GM12874 (cell line): ENCODE measurements at regions not wholly inside any gene's neighbourhood (a gene's known extent, or its start where the extent isn't known, plus 50 kb on each side); places are given as distances from the start of the nearest gene placed in this dataset.

Experiments
- CTCF ChIP-seq: IDR thresholded peaks from 2 replicates; pipeline ENCODE4 v1.5.1; 2011; ENCODE audit warnings: low read depth, mild to moderate bottlenecking, control low read depth, low read length, moderate library complexity; ENCODE audit not compliant: insufficient read depth

- TF ChIP-seq CTCF = no peak
Observed at GRCh38 chr20:60788070-60788469, 464.0 kb upstream of the CDH4 start.

- no peak for TF ChIP-seq CTCF
Observed at GRCh38 chr20:60789399-60789798, 462.7 kb upstream of the CDH4 start.

GRCh38 chr20:60791823-60792222, 460.2 kb upstream of the CDH4 start:
- TF ChIP-seq CTCF = no peak

GRCh38 chr20:60792941-60793340, 459.1 kb upstream of the CDH4 start:
- no peak for TF ChIP-seq CTCF

GRCh38 chr20:60794674-60795073, 457.4 kb upstream of the CDH4 start:
- no peak for TF ChIP-seq CTCF

- TF ChIP-seq CTCF = no peak
Observed at GRCh38 chr20:60795651-60796050, 456.4 kb upstream of the CDH4 start.

GRCh38 chr20:60800185-60800584, 451.9 kb upstream of the CDH4 start:
- TF ChIP-seq CTCF = no peak

GRCh38 chr20:60802676-60803075, 449.4 kb upstream of the CDH4 start:
- no peak for TF ChIP-seq CTCF
